H9 (cell line): ENCODE measurements at regions not wholly inside any gene's neighbourhood (a gene's known extent, or its start where the extent isn't known, plus 50 kb on each side); places are given as distances from the start of the nearest gene placed in this dataset.

Source experiments
- DNase-seq: peaks from one replicate; pipeline ENCODE4 v3.0.0-alpha.2; 2017
- H2AFZ ChIP-seq: one replicate; pipeline ENCODE4 v1.6.1; 2013; ENCODE audit warnings: mild to moderate bottlenecking, low read length, control low read depth, moderate library complexity
- H2AK5ac ChIP-seq: 2 replicates; pipeline ENCODE4 v1.6.1; 2013; ENCODE audit warnings: low read length, control low read depth, mixed read lengths; ENCODE audit not compliant: insufficient read length
- H2BK120ac ChIP-seq: one replicate; pipeline ENCODE4 v1.6.1; 2013; ENCODE audit warnings: low read depth, mild to moderate bottlenecking, low read length, control low read depth, inconsistent platforms; ENCODE audit not compliant: poor library complexity, severe bottlenecking
- H2BK12ac ChIP-seq: 2 replicates; pipeline ENCODE4 v1.6.1; 2013; ENCODE audit warnings: low read length, control low read depth, mixed read lengths, low read depth; ENCODE audit not compliant: insufficient read length
- H2BK15ac ChIP-seq: 2 replicates; pipeline ENCODE4 v1.6.1; 2013; ENCODE audit warnings: low read depth, low read length, control low read depth
- H2BK20ac ChIP-seq: one replicate; pipeline ENCODE4 v1.6.1; 2013; ENCODE audit warnings: low read depth, mild to moderate bottlenecking, low read length, control low read depth, inconsistent platforms; ENCODE audit not compliant: poor library complexity, severe bottlenecking
- H2BK5ac ChIP-seq: 2 replicates; pipeline ENCODE4 v1.6.1; 2013; ENCODE audit warnings: low read length, control low read depth, mixed read lengths; ENCODE audit not compliant: insufficient read length
- H3K14ac ChIP-seq: 2 replicates; pipeline ENCODE4 v1.6.1; 2013; ENCODE audit warnings: low read length, control low read depth; ENCODE audit not compliant: insufficient read depth
- H3K18ac ChIP-seq: 2 replicates; pipeline ENCODE4 v1.6.1; 2013; ENCODE audit warnings: low read depth, mild to moderate bottlenecking, mixed read lengths, low read length, control low read depth; ENCODE audit not compliant: insufficient read length
- H3K23ac ChIP-seq: 2 replicates; pipeline ENCODE4 v1.6.1; 2013; ENCODE audit warnings: low read length, control low read depth, mixed read lengths, low read depth; ENCODE audit not compliant: insufficient read length
- H3K23me2 ChIP-seq: 2 replicates; pipeline ENCODE4 v1.6.1; 2013; ENCODE audit warnings: low read depth, mild to moderate bottlenecking, mixed read lengths, low read length, control low read depth; ENCODE audit not compliant: insufficient read length, poor library complexity, severe bottlenecking
- H3K27ac ChIP-seq: 2 replicates; pipeline ENCODE4 v1.5.1; 2013; ENCODE audit warnings: low read length, control low read depth, mixed read lengths, low read depth; ENCODE audit not compliant: insufficient read length
- H3K27me3 ChIP-seq: 2 replicates; pipeline ENCODE4 v1.6.1; 2013; ENCODE audit warnings: low read length, control low read depth, inconsistent platforms; ENCODE audit not compliant: insufficient read depth
- H3K4ac ChIP-seq: 2 replicates; pipeline ENCODE4 v1.6.1; 2013; ENCODE audit warnings: low read depth, mild to moderate bottlenecking, control low read depth, inconsistent platforms, low read length, moderate library complexity
- H3K4me1 ChIP-seq: 2 replicates; pipeline ENCODE4 v1.6.1; 2013; ENCODE audit warnings: low read length, control low read depth, inconsistent platforms; ENCODE audit not compliant: insufficient read depth
- H3K4me2 ChIP-seq: 2 replicates; pipeline ENCODE4 v1.6.1; 2013; ENCODE audit warnings: low read length, control low read depth, mixed read lengths; ENCODE audit not compliant: insufficient read length, insufficient read depth
- H3K56ac ChIP-seq: 2 replicates; pipeline ENCODE4 v1.6.1; 2013; ENCODE audit warnings: low read depth, mild to moderate bottlenecking, mixed read lengths, low read length, control low read depth; ENCODE audit not compliant: insufficient read length
- H3K79me1 ChIP-seq: 2 replicates; pipeline ENCODE4 v1.6.1; 2013; ENCODE audit warnings: low read depth, mild to moderate bottlenecking, moderate library complexity, low read length, control low read depth, inconsistent platforms; ENCODE audit not compliant: insufficient read depth, poor library complexity, severe bottlenecking
- H3K79me2 ChIP-seq: 2 replicates; pipeline ENCODE4 v1.6.1; 2013; ENCODE audit warnings: low read length, control low read depth, inconsistent platforms; ENCODE audit not compliant: insufficient read depth
- H3K9ac ChIP-seq: 2 replicates; pipeline ENCODE4 v1.6.1; 2013; ENCODE audit warnings: low read length, control low read depth, mixed read lengths; ENCODE audit not compliant: insufficient read length; ENCODE audit errors: extremely low read depth
- H3K9me3 ChIP-seq: one replicate; pipeline ENCODE4 v1.6.1; 2013; ENCODE audit warnings: low read depth, low read length, inconsistent platforms; ENCODE audit not compliant: control insufficient read depth
- H3T11ph ChIP-seq: one replicate; pipeline ENCODE4 v1.6.1; 2013; ENCODE audit warnings: mild to moderate bottlenecking, low read length, control low read depth, inconsistent platforms
- H4K20me1 ChIP-seq: one replicate; pipeline ENCODE4 v1.6.1; 2013; ENCODE audit not compliant: control insufficient read depth, insufficient read length, insufficient read depth
- H4K5ac ChIP-seq: 2 replicates; pipeline ENCODE4 v1.6.1; 2013; ENCODE audit warnings: low read depth, mild to moderate bottlenecking, mixed read lengths, low read length, control low read depth; ENCODE audit not compliant: insufficient read length
- H4K8ac ChIP-seq: replicated peaks from 2 replicates; pipeline ENCODE4 v1.6.1; 2013; ENCODE audit warnings: low read length, control low read depth, mixed read lengths, low read depth; ENCODE audit not compliant: insufficient read length
- H4K91ac ChIP-seq: 2 replicates; pipeline ENCODE4 v1.6.1; 2013; ENCODE audit warnings: low read depth, mild to moderate bottlenecking, moderate library complexity, mixed read lengths, low read length, control low read depth; ENCODE audit not compliant: insufficient read length
- H3K27ac Mint-ChIP-seq, 3 experiments: 2 replicates in 2 of 3; 3 replicates in 1 of 3; pipeline ENCODE4 v1.8.0; 2020 to 2021; ENCODE audit warnings: mixed read lengths in 3 of 3, mild to moderate bottlenecking in 1 of 3, moderate library complexity in 1 of 3
- H3K27me3 Mint-ChIP-seq: 2 replicates; pipeline ENCODE4 v1.8.0; 2021; ENCODE audit warnings: low read depth, mild to moderate bottlenecking, moderate library complexity, mixed read lengths
- H3K36me3 Mint-ChIP-seq, 3 experiments: 2 replicates in 2 of 3; 3 replicates in 1 of 3; pipeline ENCODE4 v1.8.0; 2020 to 2021; ENCODE audit warnings: low read depth in 3 of 3, mixed read lengths in 3 of 3; ENCODE audit not compliant: insufficient read depth in 1 of 3
- H3K4me1 Mint-ChIP-seq, 2 experiments: 2 replicates each; pipeline ENCODE4 v1.8.0; 2020; ENCODE audit warnings: mixed read lengths in 2 of 2
- H3K4me3 Mint-ChIP-seq, 2 experiments: 2 replicates in 1 of 2; 3 replicates in 1 of 2; pipeline ENCODE4 v1.8.0; 2020 to 2021; ENCODE audit warnings: mild to moderate bottlenecking in 2 of 2, mixed read lengths in 2 of 2, moderate library complexity in 1 of 2
- H3K9me3 Mint-ChIP-seq, 2 experiments: 2 replicates in 1 of 2; 3 replicates in 1 of 2; pipeline ENCODE4 v1.8.0; 2020; ENCODE audit warnings: mild to moderate bottlenecking in 2 of 2, mixed read lengths in 2 of 2, moderate library complexity in 1 of 2
- WGBS: extraction: QIAGEN DNeasy Blood & Tissue Kit; methylation state at CpG from one replicate; pipeline ENCODE4 v1.1.7; 2013; ENCODE audit warnings: missing lambda C conversion rate, low lambda C conversion rate, mixed read lengths; ENCODE audit not compliant: insufficient read length; ENCODE audit errors: extremely low coverage; 5-methylcytosine and 5-hydroxymethylcytosine counted together
- TF ChIP-seq, protein P1 (sequence below): fragments of 200-600 bp; sonication (generic); conservative IDR thresholded peaks from 3 replicates; pipeline ENCODE4 v1.8.0; 2021; ENCODE audit warnings: antibody characterized with exemption, mild to moderate bottlenecking

DNA sequence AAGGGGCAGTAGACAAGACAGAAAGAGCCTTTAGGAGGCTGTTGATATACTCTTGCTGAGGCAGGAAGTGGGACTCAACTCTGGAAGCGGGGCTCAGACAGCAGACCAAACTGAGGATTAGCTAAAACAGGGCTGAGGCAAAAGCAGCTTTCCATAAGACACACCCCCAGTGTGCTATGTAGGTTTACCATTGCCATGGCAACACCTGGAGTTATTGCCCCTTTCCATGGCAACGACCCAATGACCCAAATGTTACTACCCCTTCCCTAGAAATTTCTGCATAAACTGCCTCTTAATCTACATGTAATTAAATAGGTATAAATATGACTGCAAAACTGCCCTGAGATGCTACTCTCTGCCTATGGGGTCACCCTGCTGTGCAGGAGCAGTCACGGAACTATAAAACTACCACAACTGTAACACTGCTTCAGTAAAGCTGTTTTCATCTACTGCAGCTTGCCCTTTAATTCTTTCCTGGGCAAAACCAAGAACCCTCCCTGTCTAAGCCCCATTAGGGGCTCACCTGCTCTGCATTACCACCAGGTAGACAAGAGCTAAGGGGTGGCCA is 348.4 kb upstream of the PODXL start:
- H3T11ph ChIP-seq, result no peak overlapping the region
- no peak overlapping the region for H2BK15ac ChIP-seq
- no peak overlapping the region for H3K4me2 ChIP-seq
- H4K5ac ChIP-seq, result no peak overlapping the region
- no peak overlapping the region for H2AFZ ChIP-seq
- H3K23me2 ChIP-seq, result no peaks in the 10 kb centered on the region
- H3K9me3 Mint-ChIP-seq, result no peaks in the 10 kb centered on the region
- no peak overlapping the region for H2BK120ac ChIP-seq
- no peak overlapping the region for H2BK12ac ChIP-seq
- H3K4me1 Mint-ChIP-seq, result peaks cover 4 to 5% of the 10 kb centered on the region in 2 experiments; a peak in 3 of 4 replicates
- no peak for DNase-seq
- no peak overlapping the region for H2BK5ac ChIP-seq
- H4K20me1 ChIP-seq, result no peaks in the 10 kb centered on the region
- H3K79me1 ChIP-seq, result no peaks in the 10 kb centered on the region
- no peak overlapping the region for H4K91ac ChIP-seq
- no peak overlapping the region for H3K9ac ChIP-seq
- no peaks in the 10 kb centered on the region; the same call in 1 of the 2 replicates for H3K27me3 ChIP-seq
- H2BK20ac ChIP-seq, result no peak overlapping the region
- no peak overlapping the region for H2AK5ac ChIP-seq
- H3K4ac ChIP-seq, result no peak overlapping the region
- H3K9me3 ChIP-seq, result no peaks in the 10 kb centered on the region
- peaks cover 12% of the 10 kb centered on the region for H3K27me3 Mint-ChIP-seq
- no peak overlapping the region for H3K27ac ChIP-seq
- H3K79me2 ChIP-seq, result no peaks in the 10 kb centered on the region
- no peaks in the 10 kb centered on the region for H3K36me3 Mint-ChIP-seq
- H3K27ac Mint-ChIP-seq, result no peak overlapping the region
- no peak overlapping the region for H3K23ac ChIP-seq
- no peak overlapping the region for H3K56ac ChIP-seq
- WGBS, result no CpG with 5 or more reads among the region's 3 CpGs
- peak overlapping the region; percentile 8; the same call in 1 of the 2 replicates for H3K14ac ChIP-seq
- H3K4me3 Mint-ChIP-seq, result no peak overlapping the region
- H4K8ac ChIP-seq, result no peak overlapping the region
- no peak overlapping the region for H3K18ac ChIP-seq
- no peaks in the 10 kb centered on the region for H3K4me1 ChIP-seq
- TF ChIP-seq, protein P1, sequence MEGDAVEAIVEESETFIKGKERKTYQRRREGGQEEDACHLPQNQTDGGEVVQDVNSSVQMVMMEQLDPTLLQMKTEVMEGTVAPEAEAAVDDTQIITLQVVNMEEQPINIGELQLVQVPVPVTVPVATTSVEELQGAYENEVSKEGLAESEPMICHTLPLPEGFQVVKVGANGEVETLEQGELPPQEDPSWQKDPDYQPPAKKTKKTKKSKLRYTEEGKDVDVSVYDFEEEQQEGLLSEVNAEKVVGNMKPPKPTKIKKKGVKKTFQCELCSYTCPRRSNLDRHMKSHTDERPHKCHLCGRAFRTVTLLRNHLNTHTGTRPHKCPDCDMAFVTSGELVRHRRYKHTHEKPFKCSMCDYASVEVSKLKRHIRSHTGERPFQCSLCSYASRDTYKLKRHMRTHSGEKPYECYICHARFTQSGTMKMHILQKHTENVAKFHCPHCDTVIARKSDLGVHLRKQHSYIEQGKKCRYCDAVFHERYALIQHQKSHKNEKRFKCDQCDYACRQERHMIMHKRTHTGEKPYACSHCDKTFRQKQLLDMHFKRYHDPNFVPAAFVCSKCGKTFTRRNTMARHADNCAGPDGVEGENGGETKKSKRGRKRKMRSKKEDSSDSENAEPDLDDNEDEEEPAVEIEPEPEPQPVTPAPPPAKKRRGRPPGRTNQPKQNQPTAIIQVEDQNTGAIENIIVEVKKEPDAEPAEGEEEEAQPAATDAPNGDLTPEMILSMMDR, result no peak
